Stimulated activated CD4-positive, alpha-beta T cell treated with anti-CD3 and anti-CD28 coated beads, Interleukin-15, amount 100 ng/mL, for 48 hours (primary cell): ENCODE measurements at regions not wholly inside any gene's neighbourhood (a gene's known extent, or its start where the extent isn't known, plus 50 kb on each side); places are given as distances from the start of the nearest gene placed in this dataset.
"Not testable (repeated sequence)": the region's sequence is repeated elsewhere in the genome, so short reads cannot be mapped to it uniquely, and the experiment has no call there.

ENCODE experiments used
- DNase-seq, 2 donors: peaks; one replicate each; pipeline ENCODE4 v3.0.0-alpha.2; 2020; ENCODE audit warnings: low read depth in 2 of 2

DNA sequence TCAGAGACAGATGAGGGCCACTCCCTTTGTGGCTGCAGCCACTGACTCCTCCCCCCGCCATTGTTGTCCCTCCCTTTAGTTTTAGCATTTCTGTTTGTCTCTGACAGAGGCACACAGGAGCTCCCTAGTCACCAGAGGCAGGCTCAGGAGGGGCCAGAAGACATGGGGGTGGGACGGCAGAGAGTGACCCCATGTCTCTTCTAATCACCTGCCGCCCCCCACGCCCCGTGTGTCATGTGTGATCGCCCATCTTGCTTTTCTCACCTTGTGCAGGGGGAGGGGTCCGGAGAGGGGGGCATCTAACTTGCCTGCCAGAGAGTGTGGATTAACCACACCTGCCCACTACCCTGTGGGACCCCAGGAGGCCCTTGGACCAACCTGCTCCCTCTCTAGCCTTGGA is 246.7 kb upstream of the TP53TG3C start:
- DNase-seq = not testable (repeated sequence)

DNA sequence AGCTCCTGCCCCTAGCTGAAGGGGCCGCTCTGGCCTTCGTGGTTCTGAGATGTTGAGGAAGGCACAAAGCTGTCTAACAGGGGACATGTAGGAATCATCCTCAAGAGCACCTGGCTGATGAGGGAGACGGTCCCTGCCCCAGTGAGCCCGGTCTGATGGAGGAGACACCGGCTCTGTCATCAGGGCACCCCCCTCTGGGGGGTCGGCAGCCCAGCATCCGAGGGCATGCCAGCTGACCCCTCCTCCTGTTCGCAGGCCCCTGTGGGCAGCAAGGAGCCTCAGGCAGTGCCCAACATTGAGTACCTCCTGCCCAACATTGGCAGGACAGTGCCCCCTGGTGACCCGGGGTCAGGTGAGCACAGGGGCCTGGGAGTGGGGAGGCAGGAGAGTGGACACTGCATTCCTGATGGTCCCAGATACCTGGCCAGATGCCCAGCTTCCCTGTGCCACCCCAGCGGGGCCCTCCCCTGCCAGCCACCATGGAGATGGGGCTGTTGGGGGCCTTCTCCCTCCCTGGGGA is 247.9 kb upstream of the TP53TG3C start:
- DNase-seq = not testable (repeated sequence)

DNA sequence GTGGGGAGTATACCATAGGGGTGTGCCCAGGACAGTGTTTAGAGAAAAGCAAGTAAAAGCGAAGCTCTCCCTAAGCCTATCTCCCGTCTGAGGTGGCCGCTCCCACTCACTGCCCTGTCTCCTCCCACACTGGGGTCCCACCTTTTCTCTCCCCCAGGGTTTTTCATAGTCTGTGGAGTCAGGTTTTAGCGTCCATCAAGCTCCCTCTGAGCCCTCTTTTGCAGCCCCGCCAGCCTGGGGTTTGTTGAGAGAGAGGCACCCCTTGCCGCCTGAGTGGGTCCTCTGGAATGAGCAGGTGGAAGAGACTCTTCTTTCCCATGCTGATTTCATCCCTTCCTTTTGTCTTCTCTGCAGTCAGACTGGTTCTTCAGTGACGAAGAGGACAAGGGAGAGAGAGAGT is 248.7 kb upstream of the TP53TG3C start:
- DNase-seq = not testable (repeated sequence)

DNA sequence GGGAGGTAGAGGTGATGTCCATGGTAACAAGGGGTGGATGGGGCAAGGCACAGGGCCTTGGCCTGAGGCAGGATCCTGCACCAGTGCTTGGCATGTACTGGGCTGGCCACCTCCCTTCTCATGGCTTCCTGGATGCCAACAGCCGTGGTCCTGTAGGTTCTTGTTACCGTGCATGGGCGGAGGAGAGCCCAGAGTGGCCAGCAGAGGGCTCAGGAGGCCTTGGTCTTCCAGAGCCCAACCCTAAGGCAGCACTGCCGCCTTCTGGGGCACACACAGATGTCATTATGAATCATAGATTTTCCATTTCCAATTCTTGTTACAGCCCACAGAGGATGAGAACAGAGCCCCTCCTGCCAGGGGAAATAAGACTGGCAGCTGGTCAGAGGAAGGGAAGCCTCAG is 254.2 kb upstream of the TP53TG3C start:
- not testable (repeated sequence) for DNase-seq

DNA sequence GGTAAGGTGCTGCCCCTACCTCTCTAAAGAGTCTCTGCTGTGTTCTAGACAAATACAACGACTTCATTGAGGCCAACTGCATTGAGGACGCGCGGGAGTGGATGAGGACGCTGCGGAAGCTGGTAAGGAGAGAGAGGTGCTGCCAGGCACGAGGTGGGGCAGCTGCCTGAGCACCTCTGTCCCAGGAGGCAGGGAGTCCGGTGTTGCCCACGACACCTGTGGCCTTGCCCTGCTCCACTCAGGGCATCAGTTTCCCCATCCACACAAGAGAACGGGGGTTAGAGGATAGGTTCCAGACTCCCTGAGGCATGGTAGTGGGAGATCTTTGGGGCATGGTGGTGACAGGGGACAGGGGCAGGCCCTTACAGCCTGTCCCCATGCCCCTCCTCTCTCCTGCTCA is 256.1 kb upstream of the TP53TG3C start:
- DNase-seq = not testable (repeated sequence)

DNA sequence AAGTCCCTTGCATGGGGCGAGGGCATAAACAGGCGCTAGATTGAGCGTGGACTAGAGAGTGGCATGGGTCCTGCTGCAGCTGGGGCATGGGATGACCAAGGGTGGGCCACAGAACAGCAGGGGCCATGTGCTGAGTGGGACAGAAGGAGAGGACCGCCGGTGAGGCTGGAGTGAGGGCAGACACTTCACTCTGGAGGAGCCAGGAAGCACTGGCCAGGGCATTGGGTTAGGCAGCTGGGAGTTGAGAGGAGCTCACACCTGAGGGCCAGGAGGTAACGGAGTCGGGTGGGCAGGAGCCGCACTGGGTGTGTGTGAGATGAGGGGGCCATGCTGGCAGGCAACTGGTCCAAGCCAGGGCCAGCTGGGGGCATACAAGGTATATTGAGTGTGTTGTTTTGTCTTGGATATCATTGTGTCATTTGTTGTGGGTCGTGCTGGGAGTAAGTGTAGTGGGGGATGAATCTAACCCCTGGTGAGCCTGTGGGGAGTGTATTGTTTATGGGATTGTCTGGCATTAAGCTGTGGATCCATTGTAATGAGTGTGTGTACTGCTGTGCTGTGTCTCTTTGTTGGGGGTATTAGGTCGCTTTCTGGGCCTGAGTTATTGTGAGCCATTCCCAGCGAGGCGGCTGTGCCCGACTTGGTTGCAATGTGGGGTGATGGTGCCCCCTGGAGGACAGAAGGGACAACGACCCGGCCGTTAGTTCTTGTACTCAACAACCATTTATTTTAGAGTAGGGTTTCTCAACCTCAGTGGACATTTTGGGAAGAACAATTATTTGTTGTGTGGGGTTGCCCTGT is 256.5 kb upstream of the TP53TG3 start:
- peak in 1 of 2 donors; percentile 4 for DNase-seq

DNA sequence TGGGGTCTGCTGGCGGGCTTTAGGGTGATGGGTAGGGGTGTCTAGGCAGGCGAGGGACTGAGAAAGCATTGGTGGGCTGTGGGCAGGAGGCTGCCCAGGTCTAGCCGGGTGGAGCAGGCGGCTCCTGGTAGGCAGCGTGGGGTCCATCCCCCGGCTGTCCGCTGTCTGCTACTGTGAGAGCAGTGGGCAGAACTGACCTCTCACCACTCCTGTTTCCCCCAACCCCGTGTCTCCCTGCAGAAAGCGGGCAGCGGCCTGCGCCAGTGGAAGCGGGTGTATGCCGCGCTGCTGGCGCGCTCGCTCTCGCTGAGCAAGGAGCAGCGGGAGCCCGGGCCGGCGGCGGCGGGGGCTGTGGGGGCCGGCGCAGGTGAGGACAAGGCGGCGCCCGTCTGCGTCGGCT is 249.2 kb upstream of the TP53TG3 start:
- not testable (repeated sequence) for DNase-seq

DNA sequence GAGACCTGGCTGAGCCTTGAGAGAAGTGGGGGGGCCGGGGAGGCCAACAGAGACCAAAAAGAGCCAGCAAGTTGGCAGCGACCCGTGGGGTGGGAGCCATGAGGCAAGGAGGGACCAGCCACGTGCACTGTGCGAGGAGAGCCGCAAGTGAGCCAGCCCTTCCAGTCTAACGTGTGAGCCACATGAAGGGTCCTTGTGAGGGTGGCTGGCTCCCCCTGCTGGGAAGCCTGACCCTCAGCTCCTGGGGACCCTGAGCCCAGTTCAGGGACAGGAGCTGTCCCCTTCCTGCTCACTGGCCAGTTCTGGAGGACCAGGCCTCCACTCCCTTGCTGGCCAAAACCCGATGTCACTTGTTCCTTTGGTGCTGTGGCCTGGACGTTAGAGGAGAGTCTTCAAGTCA is 246.6 kb upstream of the TP53TG3 start:
- not testable (repeated sequence) for DNase-seq

DNA sequence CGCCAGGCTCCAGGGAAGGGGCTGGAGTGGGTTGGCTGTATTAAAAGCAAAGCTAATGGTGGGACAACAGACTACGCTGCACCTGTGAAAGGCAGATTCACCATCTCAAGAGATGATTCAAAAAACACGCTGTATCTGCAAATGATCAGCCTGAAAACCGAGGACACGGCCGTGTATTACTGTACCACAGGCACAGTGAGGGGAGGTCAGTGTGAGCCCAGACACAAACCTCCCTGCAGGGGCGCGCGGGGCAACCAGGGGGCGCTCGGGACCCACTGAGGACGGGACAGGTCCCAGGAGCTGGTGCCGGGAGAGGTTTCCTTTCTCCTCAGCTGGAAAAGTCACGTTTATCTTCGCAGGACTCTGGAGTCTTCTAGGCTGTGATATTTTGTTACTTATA is 239.4 kb upstream of the TP53TG3 start:
- DNase-seq = not testable (repeated sequence)

DNA sequence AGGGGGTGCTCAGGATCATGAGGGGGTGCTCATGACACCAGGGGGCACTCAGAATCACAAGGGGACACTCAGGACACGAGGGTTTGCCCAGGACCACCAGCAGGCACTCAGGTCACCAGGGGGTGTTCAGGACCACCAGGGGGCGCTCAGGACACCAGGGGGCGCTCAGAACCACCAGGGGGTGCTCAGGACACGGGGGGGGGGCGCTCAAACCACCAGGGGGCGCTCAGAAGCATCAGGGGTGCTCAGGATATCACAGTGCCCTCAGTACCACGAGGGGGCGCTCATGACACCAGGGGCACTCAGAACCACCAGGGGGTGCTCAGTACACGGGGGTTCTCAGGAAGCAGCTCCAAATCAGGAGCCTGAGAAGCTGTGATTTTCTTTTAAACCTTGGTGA is 221.8 kb upstream of the TP53TG3 start:
- DNase-seq = peak; percentile 14 to 39

DNA sequence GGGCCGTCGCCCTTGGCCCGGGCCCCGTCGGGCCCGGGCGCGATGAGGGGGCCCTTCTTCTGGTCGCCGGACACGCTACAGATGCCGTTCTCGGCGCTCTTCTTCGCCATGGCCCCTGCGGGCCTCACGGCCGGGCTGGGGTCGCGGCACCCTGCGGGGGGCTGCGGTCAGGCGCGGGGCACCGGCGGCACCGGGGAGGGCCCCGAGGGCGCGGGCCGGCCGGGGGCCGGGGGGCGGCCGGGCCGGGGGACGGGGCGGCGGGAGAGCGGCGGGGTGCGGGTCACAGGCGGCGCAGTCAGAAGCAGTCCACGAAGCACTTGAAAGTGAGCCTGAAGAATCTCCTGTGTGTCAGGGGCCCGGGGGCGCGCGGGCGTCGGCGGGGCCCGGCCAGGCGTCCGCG is 209.4 kb upstream of the TP53TG3 start:
- DNase-seq = not testable (repeated sequence)

DNA sequence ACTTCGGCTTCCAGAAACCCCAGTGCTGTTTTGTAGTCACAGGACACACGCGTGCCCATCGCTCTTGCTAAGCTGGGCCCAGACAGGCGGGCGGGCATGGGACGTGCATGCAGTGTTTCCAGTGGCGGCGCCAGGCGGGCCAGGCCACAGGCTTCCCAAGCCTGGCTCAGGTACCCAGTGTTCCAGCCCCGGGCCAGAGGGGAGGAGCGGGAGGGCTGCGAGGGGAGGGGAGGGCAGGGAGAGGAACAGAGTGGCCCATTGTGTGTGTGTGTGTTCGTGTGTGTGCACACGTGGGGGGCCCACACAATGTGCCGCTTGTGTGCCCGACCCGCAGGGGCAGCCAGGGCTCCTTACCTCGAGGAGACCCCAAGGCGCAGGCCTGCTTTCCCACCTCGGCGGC is 208.6 kb upstream of the TP53TG3 start:
- DNase-seq = not testable (repeated sequence)

DNA sequence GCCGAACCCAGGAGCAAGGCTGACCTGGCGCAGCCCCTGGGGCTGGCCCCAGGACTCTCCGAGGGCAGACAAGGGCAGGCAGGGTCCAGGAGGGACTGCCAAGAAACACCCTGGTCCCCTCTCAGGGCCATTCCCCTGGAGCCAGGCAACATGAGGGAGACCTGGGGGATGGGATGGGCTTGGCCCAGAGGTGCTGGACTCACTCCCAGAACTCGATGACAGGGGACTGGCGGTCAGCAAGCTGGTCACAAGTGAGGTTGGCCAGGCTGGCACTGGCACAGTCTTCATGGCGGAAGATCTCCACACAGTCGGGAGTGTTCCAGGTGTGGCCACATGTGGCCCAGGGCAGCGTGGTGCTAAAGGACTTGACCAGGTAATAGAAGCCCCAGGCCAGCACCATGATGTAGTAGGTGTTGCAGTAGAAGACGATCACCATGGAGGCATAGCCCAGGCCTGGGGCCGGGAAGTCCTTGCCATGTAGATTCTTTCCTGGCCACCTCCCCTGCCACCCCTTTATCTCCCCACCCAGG is 206.4 kb upstream of the TP53TG3 start:
- not testable (repeated sequence) for DNase-seq

DNA sequence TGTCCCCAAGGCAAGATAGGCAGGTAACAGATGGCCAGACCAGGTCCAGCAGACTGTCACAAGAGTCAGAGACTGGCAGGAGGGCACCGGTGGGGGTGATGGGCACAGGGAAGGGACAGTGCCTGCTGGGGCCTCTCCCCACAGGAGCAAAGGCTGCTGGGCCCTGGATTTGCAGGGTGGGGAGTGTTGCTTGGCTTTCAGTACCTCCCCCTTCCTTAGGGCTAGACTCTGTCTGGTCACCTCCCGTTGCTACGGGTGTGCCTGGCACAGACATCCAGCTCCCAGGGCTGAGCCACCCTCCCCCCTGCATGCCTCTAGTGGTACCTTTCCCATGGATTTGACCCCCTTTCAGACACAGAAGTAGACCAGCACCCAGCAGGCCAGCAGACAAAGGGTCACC is 205.7 kb upstream of the TP53TG3 start:
- not testable (repeated sequence) for DNase-seq

DNA sequence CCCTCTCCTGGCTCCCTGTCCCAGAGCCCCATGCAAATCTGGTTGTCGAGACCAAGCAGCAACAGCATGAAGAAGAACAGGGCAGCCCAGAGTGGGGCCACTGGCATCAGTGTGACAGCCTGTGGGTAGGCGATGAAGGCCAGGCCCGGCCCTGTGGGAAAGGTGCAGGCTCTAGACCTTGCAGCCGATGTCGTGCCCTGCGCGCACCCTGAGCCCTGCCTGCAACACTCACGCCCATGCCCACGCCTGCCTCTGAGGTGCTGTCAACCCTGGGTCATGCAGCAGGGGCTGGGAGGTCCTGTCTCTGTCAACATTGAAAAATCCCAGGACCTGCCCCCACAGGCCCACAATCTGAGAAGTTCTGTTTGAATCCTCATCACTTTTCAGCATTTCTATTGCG is 204.0 kb upstream of the TP53TG3 start:
- not testable (repeated sequence) for DNase-seq

DNA sequence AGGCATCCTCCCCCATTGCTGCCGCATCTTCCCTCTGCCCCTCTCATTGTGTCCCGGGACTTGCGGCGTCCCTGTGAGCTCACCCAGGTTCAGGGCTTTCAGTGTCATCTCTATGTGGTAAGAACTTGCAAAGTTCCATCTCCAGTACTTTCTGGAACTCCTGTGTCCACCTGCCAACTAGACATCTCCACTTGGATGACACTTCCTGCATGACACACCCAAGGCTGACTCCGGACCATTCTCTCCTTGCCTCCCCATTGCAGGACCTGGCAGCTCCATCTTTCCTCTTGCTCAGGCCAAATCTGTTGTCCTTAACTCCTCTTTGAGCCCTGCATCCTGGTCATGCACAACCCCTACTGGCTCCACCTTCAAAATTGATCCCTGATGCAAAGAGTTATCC is 200.8 kb upstream of the TP53TG3 start:
- DNase-seq = not testable (repeated sequence)

DNA sequence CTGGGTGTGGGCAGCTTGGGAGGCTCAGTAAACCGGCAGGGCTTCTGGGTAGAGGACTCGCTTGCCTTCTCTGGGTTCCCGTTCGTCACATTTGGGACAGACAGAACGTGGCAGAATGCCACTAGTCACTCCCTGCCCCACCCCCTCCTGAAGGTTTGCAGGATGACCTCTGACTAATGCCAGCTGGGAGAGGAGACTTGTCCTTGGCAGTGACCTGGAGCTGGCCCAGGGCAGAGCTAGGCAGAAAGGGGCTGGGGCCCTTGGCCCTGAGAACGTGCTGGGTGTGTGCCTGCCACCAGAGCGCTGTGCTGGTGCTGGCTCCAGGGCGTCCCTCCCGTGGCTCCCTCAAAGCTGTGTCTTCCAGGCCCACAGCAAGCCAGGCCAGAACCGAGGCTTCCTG is 197.8 kb upstream of the TP53TG3 start:
- not testable (repeated sequence) for DNase-seq

DNA sequence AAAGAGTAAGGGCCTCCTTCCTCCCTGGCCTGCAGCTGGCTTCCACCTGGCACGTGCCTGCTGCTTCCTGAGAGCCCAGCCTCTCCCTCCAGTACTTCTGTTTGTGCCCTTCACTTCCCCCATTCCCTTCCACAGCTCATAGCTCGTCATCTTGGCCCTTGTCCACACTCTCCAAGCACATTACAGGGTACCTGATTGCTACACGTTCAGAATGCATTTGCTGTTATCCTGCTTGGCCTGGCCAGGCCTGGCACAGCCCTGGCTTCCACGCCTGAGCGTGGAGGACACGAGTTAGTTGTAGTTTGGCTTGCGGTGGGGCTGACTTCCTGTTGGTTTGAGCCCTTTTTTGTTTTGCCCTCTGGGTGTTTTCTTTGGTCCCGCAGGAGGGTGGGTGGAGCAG is 197.2 kb upstream of the TP53TG3 start:
- DNase-seq = not testable (repeated sequence)

DNA sequence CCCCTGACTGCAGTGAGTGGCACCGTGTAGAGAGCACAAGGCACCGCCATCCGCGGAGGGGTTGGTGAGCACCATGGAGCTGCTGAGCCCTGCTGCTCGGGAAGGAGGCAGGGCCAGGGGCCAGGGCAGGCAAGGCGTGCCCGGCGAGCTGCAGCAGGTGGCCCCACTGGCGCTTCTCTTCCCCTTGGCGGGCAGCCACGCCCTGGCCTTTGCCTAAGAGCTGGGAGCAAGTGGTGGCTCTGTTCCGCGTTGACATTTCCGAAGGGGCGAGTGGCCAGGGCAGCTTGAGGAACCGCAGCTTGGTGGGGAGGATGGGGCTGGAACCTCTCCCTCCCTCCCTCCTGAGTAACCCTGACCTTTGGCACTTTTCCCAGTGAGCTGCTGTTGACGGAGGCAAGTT is 194.7 kb upstream of the TP53TG3 start:
- DNase-seq = not testable (repeated sequence)

DNA sequence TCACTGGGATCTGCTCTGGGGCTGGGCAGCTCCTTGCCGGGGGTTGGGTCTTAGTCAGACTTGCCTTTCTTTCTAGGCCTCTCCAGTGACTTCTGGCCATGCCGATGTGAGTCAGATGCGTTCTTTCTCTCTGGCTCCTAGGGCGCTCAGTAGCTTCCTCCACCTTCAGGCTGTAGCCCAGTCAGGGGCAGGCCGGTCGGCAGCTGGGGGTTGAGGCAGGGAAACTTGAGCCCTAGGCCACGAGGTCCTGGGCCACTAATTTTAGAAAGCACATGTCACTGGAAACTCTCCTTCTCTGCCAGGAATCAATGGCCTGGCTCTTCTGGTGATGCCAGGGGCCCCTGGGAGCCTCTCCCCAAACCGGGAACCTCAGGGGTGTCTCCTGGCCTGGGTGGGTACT is 192.4 kb upstream of the TP53TG3 start:
- not testable (repeated sequence) for DNase-seq

DNA sequence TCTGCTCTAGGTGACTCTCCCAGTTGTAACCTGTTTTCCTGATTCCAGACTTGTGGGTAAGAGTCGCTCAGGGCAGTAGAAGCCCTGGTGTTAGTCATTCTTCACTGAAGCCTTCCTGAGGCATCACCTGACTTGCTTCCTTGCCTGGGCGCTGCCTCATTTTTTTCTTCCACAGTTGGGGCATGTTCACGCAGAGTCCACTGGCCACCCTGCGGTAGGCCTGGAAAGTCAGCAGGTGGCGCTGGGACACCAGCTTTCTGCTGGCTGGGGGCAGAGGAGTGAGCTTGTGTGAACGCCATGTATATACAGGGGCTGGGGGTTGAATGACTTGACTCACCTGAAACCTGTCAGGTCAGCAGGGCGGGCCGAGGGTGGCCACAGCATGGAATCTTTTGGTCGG is 189.3 kb upstream of the TP53TG3 start:
- not testable (repeated sequence) for DNase-seq

DNA sequence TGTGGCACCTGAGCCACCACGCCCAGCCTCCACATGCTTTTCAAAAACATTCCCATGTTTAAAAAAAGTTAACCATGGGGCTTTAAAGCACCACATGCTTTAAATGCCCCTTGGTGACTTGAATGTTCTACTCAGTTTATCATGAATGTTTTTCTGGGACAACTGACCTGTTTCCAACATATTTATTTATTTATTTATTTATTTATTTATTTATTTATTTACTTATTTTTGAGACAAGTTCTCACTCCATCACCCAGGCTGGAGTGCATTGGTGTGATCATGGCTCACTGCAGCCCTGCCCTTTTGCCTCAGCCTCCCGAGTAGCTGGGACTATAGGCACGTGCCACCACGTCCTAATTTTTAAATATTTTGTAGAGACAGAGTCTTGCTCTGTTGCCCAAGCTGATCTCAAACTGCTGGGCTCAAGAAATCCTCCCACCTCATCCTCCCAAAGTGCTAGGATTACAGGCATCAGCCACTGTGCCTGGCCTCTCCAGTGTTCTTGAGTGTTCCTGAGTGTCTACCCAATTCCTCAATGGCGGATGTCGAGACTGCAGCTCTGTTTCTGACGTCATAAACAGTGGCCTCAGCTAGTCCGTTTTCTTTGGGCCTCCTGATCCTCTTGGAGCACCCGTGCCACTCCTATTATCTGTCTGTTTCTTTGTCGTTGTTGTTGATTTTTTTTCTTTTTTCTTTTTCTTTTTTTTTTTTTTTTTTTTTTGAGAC is 185.7 kb upstream of the TP53TG3 start:
- DNase-seq = not testable (repeated sequence)

DNA sequence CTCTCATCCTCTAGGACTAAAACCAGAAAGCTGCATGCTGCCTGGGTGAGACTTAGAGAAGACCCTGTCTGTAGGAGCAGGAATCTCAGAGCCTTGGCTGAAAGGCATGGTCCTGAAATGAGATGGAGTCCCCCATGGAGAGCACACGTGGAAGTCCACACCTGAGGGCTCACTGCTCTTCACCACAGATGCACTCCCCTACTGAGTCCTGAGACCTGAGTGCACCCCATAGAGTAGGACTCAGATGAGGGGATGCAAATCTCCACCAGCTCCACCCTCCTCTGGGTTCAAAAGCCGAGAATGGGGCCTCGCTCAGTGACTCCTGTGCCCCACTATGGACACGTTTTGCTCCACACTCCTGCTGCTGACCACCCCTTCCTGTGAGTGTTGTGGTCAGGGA is 171.4 kb upstream of the TP53TG3 start:
- DNase-seq = not testable (repeated sequence)
